HG02973 (cell line): ENCODE measurements at regions not wholly inside any gene's neighbourhood (a gene's known extent, or its start where the extent isn't known, plus 50 kb on each side); places are given as distances from the start of the nearest gene placed in this dataset.

ENCODE experiments used
- ATAC-seq: cut with Tn5 transposase; IDR thresholded peaks from one replicate; pipeline ENCODE4 v1.9.1; 2021; ENCODE audit warnings: moderate library complexity; ENCODE audit not compliant: unreplicated experiment

DNA sequence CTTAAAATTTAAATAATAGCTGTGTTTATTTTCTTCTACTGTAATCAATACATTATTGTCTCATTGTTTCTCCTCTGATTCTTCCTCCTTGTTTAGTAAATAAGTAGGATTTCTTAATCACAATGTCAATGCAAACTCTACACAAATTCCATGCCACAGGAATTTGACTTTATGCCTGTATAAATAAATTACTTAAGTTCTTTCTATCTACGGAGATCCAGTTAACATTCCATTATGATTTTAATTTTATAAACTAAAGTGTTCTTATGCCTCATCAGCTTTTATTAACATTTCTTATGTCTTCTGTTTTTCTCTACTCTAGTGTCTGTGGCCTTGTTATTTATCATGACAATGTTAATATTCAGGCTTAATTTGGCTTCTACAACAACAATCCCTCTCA, 1169.2 kb downstream of the GRIK2 start:
- ATAC-seq = no peak

DNA sequence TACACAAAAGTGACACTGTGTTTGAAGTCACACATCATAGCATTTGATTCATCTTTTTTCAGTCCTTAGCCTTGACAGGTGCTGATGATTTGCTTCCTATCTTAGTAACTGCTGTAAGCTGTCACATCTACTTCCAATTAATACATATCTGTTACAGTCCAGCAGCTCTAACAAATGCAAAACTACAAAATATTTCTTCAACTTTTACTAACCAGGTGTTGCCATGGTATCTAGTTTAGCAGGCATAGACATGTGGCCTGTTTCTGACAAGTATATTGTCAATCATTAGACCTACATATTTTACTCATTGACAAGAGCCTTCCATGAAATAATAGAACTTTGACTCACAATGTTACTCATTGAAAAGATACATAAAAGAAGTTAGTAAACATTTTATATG, 1159.7 kb downstream of the GRIK2 start:
- ATAC-seq = no peak

DNA sequence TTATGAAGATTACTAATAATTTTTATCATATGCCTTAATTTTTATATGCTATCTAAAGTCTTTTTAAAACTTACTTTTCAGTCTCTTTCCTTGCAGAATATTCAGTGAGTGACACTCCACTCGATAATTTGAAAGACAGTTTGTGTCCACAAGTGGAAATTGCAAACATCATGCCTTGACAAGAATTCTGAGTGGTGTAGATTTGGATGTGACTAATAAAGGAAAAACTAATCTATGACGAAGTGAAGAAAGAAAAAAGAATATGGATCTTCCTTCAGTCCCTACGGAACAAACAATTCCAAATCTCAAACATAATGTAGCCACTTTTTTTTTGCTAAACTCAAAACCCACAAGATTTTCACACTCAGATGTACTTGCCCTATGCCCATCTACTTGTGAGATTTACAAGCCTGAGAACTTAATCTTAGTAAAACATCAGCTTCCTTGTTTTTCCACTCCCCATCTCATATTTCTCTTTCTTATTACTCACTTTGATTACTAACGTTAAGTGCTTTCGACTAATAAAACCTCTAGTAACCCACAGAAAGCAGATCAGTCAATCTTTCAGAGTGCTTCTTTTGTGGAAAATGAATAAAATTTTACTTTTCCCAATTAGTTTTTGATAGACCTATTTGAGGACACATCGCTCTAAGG, 1155.8 kb downstream of the GRIK2 start:
- no peak for ATAC-seq

DNA sequence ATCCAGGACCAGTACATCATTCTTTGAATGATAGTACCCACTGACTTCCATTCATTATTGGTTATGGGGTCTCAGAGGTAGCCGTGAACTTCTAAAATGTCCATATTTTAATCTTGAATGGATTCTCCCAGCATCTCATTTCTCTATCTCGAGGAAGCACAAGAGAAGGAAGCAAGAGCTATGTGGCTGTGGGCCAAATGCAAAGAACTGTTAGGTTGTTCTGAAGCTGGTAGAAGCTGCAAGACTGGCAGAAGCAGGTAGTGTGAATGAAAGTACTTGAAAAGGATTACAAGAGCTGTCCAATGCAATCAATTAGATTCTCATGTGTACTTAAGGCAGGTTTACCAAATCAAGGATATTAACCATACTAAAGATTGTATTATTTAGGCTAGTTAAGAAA, 1131.8 kb downstream of the GRIK2 start:
- no peak for ATAC-seq

DNA sequence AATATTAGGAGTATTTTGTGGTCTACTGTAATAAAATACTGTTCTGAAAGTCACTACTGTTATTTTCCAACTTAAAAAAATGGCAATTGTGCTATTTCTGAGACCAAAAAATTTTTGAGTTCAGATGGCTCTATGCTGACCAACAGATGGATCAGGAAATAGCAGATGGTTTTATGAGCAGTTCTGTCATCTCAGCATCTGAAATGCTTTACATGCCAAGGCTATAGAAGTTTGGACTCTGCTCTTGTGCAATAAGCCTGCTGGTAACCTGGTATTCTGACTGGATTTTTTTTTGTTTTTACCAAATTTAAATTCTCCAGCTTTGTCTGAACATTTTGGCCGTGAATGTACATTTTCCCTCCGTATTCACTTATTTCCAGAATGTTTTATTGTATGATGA, 1127.5 kb downstream of the GRIK2 start:
- no peak for ATAC-seq

DNA sequence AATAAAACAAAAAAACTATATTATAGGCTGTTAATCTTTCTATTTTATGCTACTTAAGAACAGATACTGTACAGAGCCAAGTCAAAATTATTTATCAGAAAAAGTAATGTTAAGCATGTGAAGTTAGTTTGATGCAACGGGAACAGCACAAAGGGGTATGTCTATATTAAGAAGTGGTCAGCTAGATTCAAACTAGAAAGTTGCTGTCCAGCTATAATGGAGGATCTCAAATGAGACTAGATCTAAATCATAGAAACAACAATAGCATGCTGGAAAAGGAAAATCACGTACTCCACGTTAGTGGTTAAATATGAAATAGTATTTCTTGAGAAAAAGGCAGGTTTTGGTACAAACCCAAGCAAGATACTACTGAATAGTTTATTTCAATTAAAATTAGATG, 1124.0 kb downstream of the GRIK2 start:
- no peak for ATAC-seq

DNA sequence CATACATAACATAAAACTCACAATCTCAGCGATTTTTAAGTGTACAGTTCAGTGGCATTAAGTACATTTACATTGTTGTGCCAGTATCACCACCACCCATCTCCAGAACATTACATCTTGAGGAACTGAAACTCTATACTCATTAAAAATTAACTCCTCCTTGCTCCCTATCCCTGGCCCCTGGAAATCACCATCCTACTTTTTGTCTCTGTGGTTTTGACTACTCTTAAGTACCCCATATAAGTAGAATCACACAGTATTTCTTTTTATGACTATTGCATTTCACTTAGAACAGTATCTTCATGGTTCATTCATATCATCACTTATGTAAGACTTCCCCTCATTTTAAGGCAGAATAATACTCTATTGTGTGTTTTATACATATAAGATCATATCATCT, 1108.1 kb downstream of the GRIK2 start:
- ATAC-seq = no peak

DNA sequence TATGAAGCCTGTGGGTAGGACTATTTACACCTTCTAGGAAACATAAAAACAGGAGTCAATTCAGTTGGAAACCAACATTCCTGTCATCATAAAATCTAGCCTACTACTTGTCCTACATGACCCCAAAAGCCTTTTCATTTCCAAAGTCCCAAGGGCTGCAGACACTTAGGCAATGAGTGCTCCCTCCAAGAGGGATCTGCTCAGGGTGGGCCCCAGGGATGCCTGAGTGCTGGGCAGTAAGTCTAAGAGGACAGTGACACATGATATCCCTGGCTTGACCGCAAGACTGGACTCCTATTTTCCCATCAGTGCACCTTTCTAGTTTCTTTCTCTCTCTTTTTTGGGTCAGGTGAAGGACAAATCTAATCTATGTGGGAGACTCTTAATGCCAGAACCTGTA, 1101.3 kb downstream of the GRIK2 start:
- ATAC-seq = no peak

DNA sequence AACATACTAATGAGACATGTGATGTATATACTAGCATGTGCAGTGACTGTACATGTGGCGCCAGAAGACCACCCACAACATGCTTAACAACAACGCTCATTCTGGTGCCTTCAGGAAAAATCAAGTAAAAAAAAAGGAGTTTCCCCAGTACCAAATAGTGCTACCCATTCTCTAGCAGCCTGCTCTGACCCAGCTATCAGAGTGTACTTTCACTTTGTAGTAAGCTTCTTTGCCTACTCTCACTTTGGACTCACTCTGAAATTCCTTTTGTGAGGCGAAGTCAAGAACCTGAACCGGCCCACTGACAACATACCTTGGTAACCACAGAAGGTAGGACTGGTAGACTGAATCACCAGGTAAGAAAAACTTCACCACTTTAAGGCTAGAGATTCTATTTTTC, 1100.0 kb downstream of the GRIK2 start:
- ATAC-seq = no peak

DNA sequence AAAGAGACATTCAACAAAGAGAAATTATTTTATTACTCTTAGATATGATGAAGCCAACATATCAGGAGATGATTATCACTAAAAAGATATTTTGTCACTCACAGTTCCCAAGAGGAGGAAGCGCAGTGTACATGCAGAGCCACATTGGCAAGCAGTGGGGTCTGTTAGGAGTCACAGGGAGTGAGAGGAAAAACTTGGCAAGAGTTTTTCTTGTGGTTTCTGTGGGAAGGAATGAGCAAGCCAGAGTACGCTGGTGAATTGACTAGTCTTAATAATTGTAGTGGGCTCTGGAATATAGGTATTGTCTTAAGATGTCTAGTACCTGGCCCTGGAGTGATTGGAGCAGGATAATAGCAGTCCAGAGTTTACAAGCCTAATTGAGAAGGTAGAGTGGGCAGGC, 1095.2 kb downstream of the GRIK2 start:
- no peak for ATAC-seq

DNA sequence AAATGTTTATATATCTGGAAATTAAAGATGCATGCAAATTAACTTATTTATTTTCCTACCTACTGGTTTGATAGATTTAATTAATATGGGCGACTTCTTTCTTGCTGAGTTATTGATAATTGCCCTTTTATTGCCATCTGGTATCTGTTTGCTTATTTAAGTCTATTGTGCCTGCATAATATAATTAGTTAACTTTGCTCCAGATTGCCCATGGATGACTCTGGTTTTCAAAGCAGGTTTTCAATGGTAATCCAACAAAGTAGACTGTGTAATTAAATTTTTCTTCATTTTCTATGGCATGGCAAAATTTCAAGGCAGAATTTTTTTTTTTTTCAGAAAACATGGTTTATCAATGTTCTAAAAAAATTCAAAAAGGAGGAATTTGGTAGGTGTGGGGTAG, 1092.0 kb downstream of the GRIK2 start:
- ATAC-seq = no peak

DNA sequence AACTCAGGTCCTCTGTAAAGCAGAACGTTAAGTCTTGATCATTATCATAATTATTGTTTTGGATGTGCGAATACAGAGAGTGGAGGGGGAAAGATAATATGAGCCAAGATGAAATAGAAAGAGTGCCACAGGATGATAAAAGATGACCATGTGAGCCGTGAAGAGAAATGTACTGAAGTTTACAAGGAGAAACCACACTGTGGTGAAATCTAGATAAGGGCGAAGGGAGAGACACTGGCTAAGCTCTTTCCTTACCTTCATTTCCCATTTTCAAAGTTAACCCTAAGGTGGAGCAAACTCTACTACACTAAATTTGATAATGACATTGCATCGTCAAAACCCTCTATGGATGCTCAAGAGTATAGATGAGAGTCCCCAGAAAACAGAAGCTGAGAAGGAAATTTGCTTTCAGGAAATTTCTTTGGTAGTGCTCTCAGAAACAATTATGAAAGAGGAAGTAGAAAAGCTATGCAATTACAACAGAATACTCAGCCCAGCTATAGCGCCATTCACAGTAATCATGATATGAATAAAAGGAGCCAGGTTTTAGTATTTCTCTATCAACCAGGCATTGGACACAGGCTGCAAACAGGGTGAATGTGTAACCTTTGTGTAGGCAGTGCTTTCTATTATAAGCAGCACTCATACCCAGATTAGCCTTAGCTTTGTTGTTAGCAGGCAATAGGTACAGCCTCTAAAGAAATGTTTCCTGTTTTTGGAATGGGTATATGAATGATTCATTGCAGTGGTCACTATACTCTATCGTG, 1080.7 kb downstream of the GRIK2 start:
- ATAC-seq = no peak

DNA sequence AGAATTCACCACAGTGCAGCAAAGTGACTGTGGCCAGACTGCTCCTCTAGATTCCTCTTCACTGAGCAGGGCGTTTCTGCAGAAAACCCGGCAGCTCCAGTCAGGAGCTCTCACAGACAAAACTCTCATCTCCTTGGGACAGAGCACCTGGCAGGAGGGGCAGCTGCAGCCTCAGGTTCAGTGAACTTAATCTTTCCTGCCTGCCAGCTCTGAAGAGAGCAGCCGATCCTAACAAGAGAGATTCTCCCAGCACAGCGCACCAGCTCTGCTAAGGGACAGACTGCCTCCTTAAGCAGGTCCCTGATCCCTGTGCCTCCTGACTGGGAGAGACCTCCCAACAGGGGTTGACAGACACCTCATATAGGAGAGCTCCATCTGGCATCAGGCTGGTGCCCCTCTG, 1065.5 kb downstream of the GRIK2 start:
- no peak for ATAC-seq

DNA sequence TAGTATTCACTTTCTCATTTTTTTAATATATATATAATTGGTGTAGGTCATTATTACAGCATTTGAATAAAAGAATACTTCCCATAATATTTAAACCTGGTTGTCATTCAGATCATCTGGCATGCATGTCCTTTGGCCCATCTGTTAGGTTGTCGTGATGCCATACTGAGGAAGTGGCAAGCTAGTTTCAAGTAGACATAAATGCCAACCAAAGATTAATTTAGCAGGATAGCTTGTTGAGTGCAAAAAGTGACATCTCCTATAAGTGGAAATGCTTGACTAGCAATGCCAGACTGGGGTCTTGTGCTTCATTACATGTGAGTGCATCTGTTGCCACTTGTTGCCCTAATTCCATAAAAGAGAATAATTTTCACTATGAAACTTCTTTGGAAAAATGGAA, 1044.7 kb downstream of the GRIK2 start:
- ATAC-seq = no peak

DNA sequence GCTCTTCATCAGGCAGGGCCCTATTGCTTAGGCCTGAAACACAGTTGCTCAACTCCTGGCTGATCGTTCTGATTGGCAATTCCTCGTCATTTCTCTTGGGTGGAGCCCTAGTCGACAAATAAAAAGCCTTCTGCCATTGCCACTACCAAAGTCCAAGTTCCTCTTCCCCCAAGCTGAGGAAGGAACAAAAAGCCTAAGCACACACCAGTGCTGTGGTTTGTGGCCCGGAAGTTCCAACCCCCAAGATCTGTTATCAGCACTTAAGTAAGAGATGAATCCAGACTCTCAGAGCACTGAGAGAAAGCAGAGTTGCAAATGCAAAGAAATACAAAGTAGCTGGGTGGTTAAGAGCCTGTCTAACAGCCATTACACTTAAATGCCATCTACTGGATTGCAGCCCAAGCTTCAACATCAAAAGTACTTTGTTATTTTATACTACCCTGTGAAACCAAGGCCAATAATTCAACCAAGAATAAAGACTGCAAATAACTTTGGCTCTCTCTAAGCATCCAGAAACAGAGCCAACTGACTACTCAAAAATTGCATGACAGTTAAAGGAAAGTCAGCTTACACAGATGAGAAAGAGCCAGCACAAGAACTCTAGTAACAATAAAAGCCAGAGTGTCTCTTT, 1024.0 kb downstream of the GRIK2 start:
- no peak for ATAC-seq

DNA sequence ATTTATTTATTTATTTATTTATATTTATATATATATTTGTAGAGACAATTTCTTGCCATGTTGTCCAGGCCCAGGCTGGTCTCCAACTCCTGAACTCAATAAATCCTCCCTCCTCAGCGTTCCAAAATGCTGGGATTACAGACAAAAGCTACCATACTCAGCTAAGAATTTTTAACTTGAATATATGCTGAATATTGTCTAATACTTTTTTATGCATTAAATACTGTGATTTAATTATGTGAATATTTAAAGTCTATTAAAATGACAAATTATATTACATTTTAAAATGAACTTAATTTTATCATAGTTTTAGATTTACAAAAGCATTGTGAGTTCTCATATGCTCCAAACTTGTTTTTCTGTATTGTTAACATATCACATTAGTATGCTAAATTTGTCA, 1022.4 kb downstream of the GRIK2 start:
- no peak for ATAC-seq

DNA sequence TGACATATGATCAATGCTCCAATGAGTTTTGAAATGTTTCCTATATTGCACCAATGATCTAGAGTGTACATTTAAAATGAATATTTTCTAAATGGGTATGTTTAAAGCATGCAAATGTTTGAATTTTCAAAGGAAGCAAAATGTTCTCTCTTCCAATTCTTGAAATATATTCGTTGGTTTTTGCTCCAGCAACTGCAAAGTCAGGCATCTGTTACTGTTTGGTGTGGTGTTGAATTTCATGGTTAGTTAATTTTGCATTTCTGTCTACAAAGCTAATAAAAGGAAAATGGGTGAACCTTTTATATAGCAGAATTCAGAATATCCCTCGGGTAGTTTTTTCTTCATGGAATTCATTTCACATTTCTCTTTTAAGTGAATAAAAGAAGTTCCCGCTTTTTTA, 1018.3 kb downstream of the GRIK2 start:
- ATAC-seq = no peak

DNA sequence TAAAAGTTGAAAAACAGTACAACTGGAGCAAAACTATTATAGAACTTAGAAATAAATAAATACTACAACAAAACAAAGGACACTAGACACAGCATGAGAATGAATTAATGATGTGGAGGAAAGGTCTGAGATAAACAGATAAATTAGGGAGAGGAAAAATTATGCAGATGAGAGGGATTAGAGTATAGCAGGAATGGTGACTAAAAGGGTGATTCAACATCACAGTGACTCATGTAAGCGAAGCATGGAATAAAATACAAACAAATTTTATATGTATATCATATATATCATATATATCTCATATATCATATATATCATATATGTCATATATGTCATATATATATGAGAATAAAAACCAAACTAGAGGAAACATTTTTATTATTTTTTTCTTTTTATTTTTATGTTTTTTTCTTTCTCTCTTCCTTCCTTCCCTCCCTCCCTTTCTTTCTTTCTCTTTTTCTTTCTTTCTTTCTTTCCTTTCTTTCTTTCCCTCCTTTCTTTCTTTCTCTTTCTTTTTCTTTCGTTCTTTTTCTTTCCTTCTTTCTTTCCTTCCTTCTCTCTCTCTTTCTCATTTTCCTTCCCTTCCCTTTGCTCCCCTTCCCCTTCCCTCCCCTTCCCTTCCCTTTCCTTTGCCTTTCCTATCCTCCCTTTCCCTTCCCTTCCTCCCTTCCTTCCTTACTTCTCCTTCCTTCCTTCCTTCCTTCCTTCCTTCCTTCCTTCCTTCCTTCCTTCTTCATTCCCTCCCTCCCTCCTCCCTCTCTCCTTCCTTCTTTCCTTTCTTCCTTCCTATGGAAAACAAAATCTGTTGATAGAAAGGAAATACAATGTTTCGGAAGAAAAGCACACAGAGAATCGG, 1014.6 kb downstream of the GRIK2 start:
- ATAC-seq = no peak

DNA sequence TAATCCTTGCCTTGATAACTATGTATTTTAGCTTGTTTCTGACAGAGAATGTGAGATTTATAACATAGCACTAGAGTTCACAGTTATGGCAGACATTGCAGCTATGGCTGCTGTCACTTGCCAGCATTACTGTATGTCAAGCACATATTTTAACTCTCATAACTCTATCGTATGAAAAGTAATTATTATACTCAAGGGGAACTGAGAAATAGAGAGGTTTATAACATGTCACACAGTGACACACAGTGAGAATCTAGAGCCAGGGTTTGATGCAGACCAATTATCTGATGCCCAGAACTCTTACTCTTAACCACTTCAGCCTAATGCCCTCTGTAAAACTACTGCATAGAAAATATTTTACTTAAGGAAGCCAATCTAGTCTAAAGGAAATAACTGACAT, 1012.4 kb downstream of the GRIK2 start:
- ATAC-seq = no peak

DNA sequence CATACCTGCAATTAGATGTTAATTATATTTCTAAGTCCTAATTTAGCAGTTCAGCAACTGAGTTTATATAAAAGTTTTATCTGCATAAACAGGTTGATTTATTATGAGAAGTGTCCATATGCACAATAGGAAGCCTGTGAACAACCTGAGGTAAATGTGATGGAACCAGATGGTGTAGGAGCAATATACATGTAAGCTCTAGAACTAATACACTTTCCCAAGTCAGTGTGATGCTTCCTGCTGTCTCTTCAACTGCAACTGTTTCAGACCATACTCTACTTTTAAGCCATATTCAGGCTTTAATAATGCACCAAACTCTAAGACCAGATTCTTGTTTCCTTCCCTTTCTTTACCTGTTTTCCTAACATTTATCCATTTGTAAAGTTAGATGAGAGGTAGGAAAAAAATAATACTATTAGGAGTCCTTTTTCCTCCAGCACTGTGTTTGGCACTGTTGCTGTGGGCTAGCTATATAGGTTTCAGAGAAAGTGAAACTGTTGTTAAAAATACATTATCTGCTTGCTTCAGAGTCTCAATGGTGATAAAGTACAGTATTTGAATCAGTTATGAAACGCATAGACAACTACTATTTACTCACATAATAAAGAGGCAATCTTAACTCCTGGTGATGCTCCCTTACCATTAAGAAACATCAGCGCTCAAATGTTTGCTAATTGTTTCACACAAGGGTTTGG, 1009.3 kb downstream of the GRIK2 start:
- ATAC-seq = peak; percentile 53
